A549 (cell line): ENCODE measurements at regions not wholly inside any gene's neighbourhood (a gene's known extent, or its start where the extent isn't known, plus 50 kb on each side); places are given as distances from the start of the nearest gene placed in this dataset.

Experiments
- ATAC-seq, 2 experiments: fragments of 200-7000 bp in 1 of 2; fragments of >200 bp in 1 of 2; cut with Nextera tagmentation in 1 of 2; cut with Tn5 transposase in 1 of 2; 3 replicates each; pipeline versions ENCODE4 v1.8.0 to v1.9.1; 2018 to 2020; ENCODE audit warnings: mild to moderate bottlenecking in 1 of 2, moderate library complexity in 1 of 2
- CTCF ChIA-PET: fragments of 300-600 bp; sonication (Branson Sonifier 250); formaldehyde crosslinking; extraction: SDS; loops from one replicate; lab custom pipeline; 2021; ENCODE audit warnings: antibody characterized with exemption, inconsistent platforms; lab: Yijun Ruan, JAX
- POLR2A ChIA-PET: fragments of 350-600 bp; formaldehyde crosslinking; extraction: SDS; loops from one replicate; lab custom pipeline; 2021; ENCODE audit warnings: antibody characterized with exemption, inconsistent platforms; lab: Yijun Ruan, JAX
- DNase-seq, 2 experiments: peaks; one replicate each; pipeline versions ENCODE4 v3.0.0 to v3.0.0-alpha.2; 2011 to 2016; ENCODE audit warnings: low read depth in 1 of 2, low spot score in 1 of 2
- FAIRE-seq: peaks from 2 replicates; lab custom pipeline; 2011; peaks lifted over from hg19 to GRCh38; lab: Jason Lieb, UNC
- H3K27ac ChIP-seq, 2 experiments: fragments of >200 bp; sonication (Bioruptor Twin); formaldehyde crosslinking; 3 replicates each; pipeline ENCODE4 v1.5.1; 2016 to 2017
- H3K4me1 ChIP-seq: fragments of >200 bp; sonication (Bioruptor Twin); formaldehyde crosslinking; 3 replicates; pipeline ENCODE4 v1.6.1; 2016
- H3K4me2 ChIP-seq: fragments of >200 bp; sonication (Bioruptor Twin); formaldehyde crosslinking; 3 replicates; pipeline ENCODE4 v1.6.1; 2016
- H3K4me3 ChIP-seq: fragments of >200 bp; sonication (Bioruptor Twin); formaldehyde crosslinking; 3 replicates; pipeline ENCODE4 v1.5.1; 2016
- H3K9me3 ChIP-seq: fragments of >200 bp; sonication (Bioruptor Twin); formaldehyde crosslinking; 3 replicates; pipeline ENCODE4 v1.6.1; 2016
- CBX2 ChIP-seq: fragments of 200-600 bp; sonication (generic); IDR thresholded peaks from 2 replicates; pipeline ENCODE4 v1.6.1; 2016; ENCODE audit warnings: low read depth, mild to moderate bottlenecking, borderline replicate concordance
- CEBPB ChIP-seq, 2 experiments: fragments of >200 bp in 1 of 2; sonication (Bioruptor Twin) in 1 of 2; formaldehyde crosslinking in 1 of 2; IDR thresholded peaks; 2 replicates each; pipeline ENCODE4 v1.6.1; 2012 to 2016
- CHD4 ChIP-seq: fragments of 200-600 bp; sonication (generic); IDR thresholded peaks from 2 replicates; pipeline ENCODE4 v1.6.1; 2016; ENCODE audit warnings: antibody characterized with exemption, mild to moderate bottlenecking, borderline replicate concordance
- E2F6 ChIP-seq: IDR thresholded peaks from 2 replicates; pipeline ENCODE4 v1.6.1; 2012; ENCODE audit warnings: low read depth, borderline replicate concordance
- ELK1 ChIP-seq: fragments of 150-350 bp; IDR thresholded peaks from 2 replicates; pipeline ENCODE4 v1.6.1; 2014; ENCODE audit warnings: low read depth, mild to moderate bottlenecking, low read length
- ESRRA ChIP-seq: fragments of 150-350 bp; IDR thresholded peaks from 2 replicates; pipeline ENCODE4 v1.6.1; 2014; ENCODE audit warnings: mild to moderate bottlenecking, low read length, borderline replicate concordance
- HDAC2 ChIP-seq: fragments of 200-600 bp; sonication (generic); IDR thresholded peaks from 2 replicates; pipeline ENCODE4 v1.6.1; 2016
- HEYL ChIP-seq: fragments of 250-450 bp; sonication (Bioruptor Pico); IDR thresholded peaks from 2 replicates; pipeline ENCODE4 v1.8.0; 2021; ENCODE audit warnings: mild to moderate bottlenecking, moderate library complexity
- HOXA7 ChIP-seq: fragments of 250-450 bp; sonication (Bioruptor Pico); IDR thresholded peaks from 2 replicates; pipeline ENCODE4 v1.5.0; 2020; ENCODE audit warnings: mild to moderate bottlenecking, moderate library complexity
- HOXB13 ChIP-seq: fragments of 250-450 bp; sonication (Bioruptor Pico); IDR thresholded peaks from 2 replicates; pipeline ENCODE4 v1.5.0; 2020; ENCODE audit warnings: low read depth, mild to moderate bottlenecking, moderate library complexity
- JUN ChIP-seq, 2 experiments: fragments of >200 bp; sonication (Bioruptor Twin); formaldehyde crosslinking; IDR thresholded peaks; 2 replicates in 1 of 2; 3 replicates in 1 of 2; pipeline ENCODE4 v1.6.1; 2016 to 2017
- JUNB ChIP-seq: fragments of >200 bp; sonication (Bioruptor Twin); formaldehyde crosslinking; IDR thresholded peaks from 2 replicates; pipeline ENCODE4 v1.6.1; 2016
- MAZ ChIP-seq: fragments of 150-350 bp; IDR thresholded peaks from 2 replicates; pipeline ENCODE4 v1.6.1; 2014; ENCODE audit warnings: antibody characterized with exemption, low read depth, low read length, borderline replicate concordance
- NFE2L2 ChIP-seq: fragments of 150-350 bp; conservative IDR thresholded peaks from 2 replicates; pipeline ENCODE4 v1.6.1; 2014; ENCODE audit warnings: low read length
- NPAS2 ChIP-seq: fragments of 250-450 bp; sonication (Bioruptor Pico); IDR thresholded peaks from 2 replicates; pipeline ENCODE4 v1.8.0; 2022; ENCODE audit warnings: mild to moderate bottlenecking, moderate library complexity, borderline replicate concordance
- PBX3 ChIP-seq: IDR thresholded peaks from 2 replicates; pipeline ENCODE4 v1.6.1; 2012
- POLR2A ChIP-seq: IDR thresholded peaks from 2 replicates; pipeline ENCODE4 v1.6.1; 2012; ENCODE audit warnings: mild to moderate bottlenecking, low read length
- RAD21 ChIP-seq, 2 experiments: fragments of >200 bp in 1 of 2; sonication (Bioruptor Twin) in 1 of 2; formaldehyde crosslinking in 1 of 2; IDR thresholded peaks in 1 of 2; conservative IDR thresholded peaks in 1 of 2; 2 replicates in 1 of 2; 3 replicates in 1 of 2; pipeline ENCODE4 v1.6.1; 2012 to 2018; ENCODE audit warnings: inconsistent platforms in 1 of 2
- RARB ChIP-seq: fragments of 250-450 bp; sonication (Bioruptor Pico); IDR thresholded peaks from 2 replicates; pipeline ENCODE4 v1.8.0; 2021; ENCODE audit warnings: mild to moderate bottlenecking, moderate library complexity
- REST ChIP-seq: fragments of 200-600 bp; sonication (generic); IDR thresholded peaks from 2 replicates; pipeline ENCODE4 v1.6.1; 2016; ENCODE audit warnings: antibody characterized with exemption, mild to moderate bottlenecking, moderate library complexity
- TFCP2L1 ChIP-seq: fragments of 250-450 bp; sonication (Bioruptor Pico); IDR thresholded peaks from 2 replicates; pipeline ENCODE4 v1.5.0; 2021; ENCODE audit warnings: mild to moderate bottlenecking
- TP53 ChIP-seq: fragments of 250-450 bp; sonication (Bioruptor Pico); IDR thresholded peaks from 2 replicates; pipeline ENCODE4 v1.5.0; 2021; ENCODE audit warnings: mild to moderate bottlenecking, moderate library complexity
- USF2 ChIP-seq: fragments of 450-650 bp; IDR thresholded peaks from 2 replicates; pipeline ENCODE4 v1.6.1; 2014; ENCODE audit warnings: antibody characterized with exemption
- ZNF302 ChIP-seq: fragments of 250-450 bp; sonication (Bioruptor Pico); IDR thresholded peaks from 2 replicates; pipeline ENCODE4 v1.9.0; 2021; ENCODE audit warnings: inconsistent platforms, mild to moderate bottlenecking, moderate library complexity
- WGBS: methylation state at CpG from one replicate; pipeline ENCODE4 v1.1.6; 2017; ENCODE audit errors: missing lambda C conversion rate; 5-methylcytosine and 5-hydroxymethylcytosine counted together

- Histone ChIP-seq H3K9me3 (no peaks in the 10 kb centered on the region), H3K27ac (peak overlapping the region in 1 of 2 experiments; percentile 60; a peak in 1 of 6 replicates), H3K4me3 (no peak overlapping the region), H3K4me1 (peaks cover 11% of the 10 kb centered on the region), H3K4me2 (no peak overlapping the region)
- TF ChIP-seq RAD21 (conservative IDR thresholded peaks at IDR 0.05 in 1 of 2, IDR thresholded peaks at IDR 0.05 in 1 of 2) (peak in 1 of 2 experiments; percentile 4; a peak in 1 of 5 replicates), NPAS2 (CRISPR knock-in tag) (no peak), HOXB13 (CRISPR knock-in tag) (no peak)
- ATAC-seq: no peak
- WGBS: 80% methylated on average over 22 of the region's 28 CpGs
- DNase-seq: no peak
- CTCF ChIA-PET: interaction anchor here (0.6 to 2.2 kb wide), 5 partner anchors 9 to 403 kb away, joined by 3 to 11 read pairs (median 4); no protein-coding TSS in a partner anchor
- no peak for FAIRE-seq
- POLR2A ChIA-PET: no interaction called here
Observed at GRCh38 chr14:101225157-101226152, 321.9 kb upstream of the RTL1 start.

GRCh38 chr14:101226265-101226602 lies 322.7 kb upstream of the RTL1 start:
- Histone ChIP-seq H3K4me3 (no peak overlapping the region), H3K27ac (peak overlapping the region in 1 of 2 experiments; percentile 39; a peak in 1 of 6 replicates), H3K4me1 (peaks cover 13% of the 10 kb centered on the region), H3K9me3 (no peaks in the 10 kb centered on the region), H3K4me2 (no peak overlapping the region)
- 91% methylated on average over 4 of the region's 4 CpGs for WGBS
- CTCF ChIA-PET: interaction anchor here (1.1 to 2.2 kb wide), 3 partner anchors 9 to 402 kb away, joined by 3 to 11 read pairs (median 4); no protein-coding TSS in a partner anchor
- ATAC-seq: no peak
- DNase-seq: no peak
- POLR2A ChIA-PET: no interaction called here
- TF ChIP-seq CEBPB (IDR thresholded peaks at IDR 0.05): no peak
- no peak for TF ChIP-seq JUNB
- no peak for TF ChIP-seq RARB (CRISPR knock-in tag)
- TF ChIP-seq JUN (IDR thresholded peaks at IDR 0.05): no peak
- no peak for TF ChIP-seq ESRRA
- TF ChIP-seq REST: no peak
- TF ChIP-seq HOXA7 (CRISPR knock-in tag): no peak
- no peak for TF ChIP-seq TFCP2L1 (CRISPR knock-in tag)
- TF ChIP-seq TP53 (CRISPR knock-in tag): no peak
- TF ChIP-seq MAZ: no peak
- no peak for TF ChIP-seq POLR2A
- no peak for TF ChIP-seq HEYL (CRISPR knock-in tag)
- FAIRE-seq: no peak

- ChIA-PET POLR2A (no interaction called here), CTCF (interaction anchor here (1.1 to 2.2 kb wide), 4 partner anchors 8 to 809 kb away, joined by 3 to 11 read pairs (median 4); no protein-coding TSS in a partner anchor)
- Histone ChIP-seq H3K4me1 (peaks cover 13% of the 10 kb centered on the region), H3K4me3 (no peak overlapping the region), H3K27ac (peak overlapping the region in 1 of 2 experiments; percentile 39; a peak in 1 of 6 replicates), H3K9me3 (no peaks in the 10 kb centered on the region), H3K4me2 (no peak overlapping the region)
- DNase-seq (no peak), FAIRE-seq (no peak), ATAC-seq (no peak)
- 85% methylated on average over 14 of the region's 27 CpGs for WGBS
- TF ChIP-seq ZNF302 (no peak), ELK1 (no peak), NFE2L2 (no peak), CBX2 (no peak), CHD4 (no peak), E2F6 (no peak), USF2 (no peak), PBX3 (no peak), TFCP2L1 (CRISPR knock-in tag) (no peak), HDAC2 (no peak)
Observed at GRCh38 chr14:101226603-101227425, 323.3 kb upstream of the RTL1 start.
